ENCODE measurements at regions not wholly inside any gene's neighbourhood (a gene's known extent, or its start where the extent isn't known, plus 50 kb on each side); places are given as distances from the start of the nearest gene placed in this dataset.

GRCh38 chr2:11100976-11101375 lies 54.3 kb upstream of the SLC66A3 start:
- no peak for DNase-seq (ENCODE audit: low read depth)

GRCh38 chr2:11101430-11101829 lies 53.8 kb upstream of the SLC66A3 start:
- DNase-seq (ENCODE audit: low read depth) = no peak

- no peak for DNase-seq (ENCODE audit: low read depth)
Observed at GRCh38 chr2:11102466-11102865, 52.8 kb upstream of the SLC66A3 start.

- DNase-seq (ENCODE audit: low read depth) = no peak
Observed at GRCh38 chr2:11102956-11103860, 52.1 kb upstream of the SLC66A3 start.

- no peak for DNase-seq (ENCODE audit: low read depth)
Observed at GRCh38 chr2:11103984-11104793, 51.1 kb upstream of the SLC66A3 start.

GRCh38 chr2:11104794-11105660 lies 50.2 kb upstream of the SLC66A3 start:
- DNase-seq (ENCODE audit: low read depth) = no peak
